Left lobe of liver (tissue), 2 donors: ENCODE measurements at regions not wholly inside any gene's neighbourhood (a gene's known extent, or its start where the extent isn't known, plus 50 kb on each side); places are given as distances from the start of the nearest gene placed in this dataset.

ENCODE experiments used
- ATAC-seq: fragments of 200-7000 bp; cut with Tn5 transposase; one replicate; pipeline ENCODE4 v1.9.1; 2020; ENCODE audit warnings: mild to moderate bottlenecking, moderate library complexity
- DNase-seq: peaks from one replicate; pipeline ENCODE4 v3.0.0-alpha.2; 2020; ENCODE audit warnings: low spot score
- donor health status: DM: no; HTN: no; CAD: no; lungs with moderate emphysema.
- donor health status: DM: no; HTN: yes; CAD: no.

DNA sequence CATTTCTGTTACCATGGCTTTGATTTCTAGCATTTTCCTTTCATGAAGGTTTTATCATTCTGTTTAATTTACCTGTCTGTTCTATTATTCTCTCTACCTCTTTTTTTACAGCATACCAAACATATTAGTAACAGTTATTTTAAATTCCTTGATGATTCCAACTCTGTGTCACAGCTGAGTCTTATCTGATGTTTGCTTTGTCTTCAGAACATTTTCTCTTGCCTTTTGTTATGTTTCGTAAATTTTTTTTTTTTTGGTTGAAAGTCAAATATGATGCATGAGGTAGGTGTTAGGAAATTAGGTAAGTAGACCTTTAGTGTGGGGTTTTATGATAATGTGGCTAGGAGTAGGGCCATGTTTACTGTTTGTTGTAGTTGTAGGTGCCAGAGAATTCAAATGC, 496.4 kb downstream of the FOXG1 start:
- ATAC-seq (no peak), DNase-seq (no peak)

DNA sequence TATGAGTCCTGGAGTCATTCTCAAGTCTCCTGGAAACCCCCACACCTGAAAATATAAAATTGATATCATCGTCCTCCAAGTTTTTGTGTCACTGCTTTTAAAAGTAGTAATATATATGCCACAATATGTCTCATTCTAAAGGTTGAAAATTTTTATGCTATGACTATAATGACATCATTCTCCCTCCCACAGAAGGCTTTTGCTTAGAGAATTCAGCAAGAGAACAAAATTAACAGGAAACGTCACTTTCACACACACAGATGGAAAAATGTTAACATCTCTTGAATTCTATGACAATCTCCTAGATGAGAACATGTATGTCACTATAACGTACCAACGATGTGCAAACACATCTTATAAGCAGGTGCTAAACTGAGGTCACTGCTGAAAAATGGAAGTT, 498.3 kb downstream of the FOXG1 start:
- DNase-seq (no peak), ATAC-seq (no peak)

DNA sequence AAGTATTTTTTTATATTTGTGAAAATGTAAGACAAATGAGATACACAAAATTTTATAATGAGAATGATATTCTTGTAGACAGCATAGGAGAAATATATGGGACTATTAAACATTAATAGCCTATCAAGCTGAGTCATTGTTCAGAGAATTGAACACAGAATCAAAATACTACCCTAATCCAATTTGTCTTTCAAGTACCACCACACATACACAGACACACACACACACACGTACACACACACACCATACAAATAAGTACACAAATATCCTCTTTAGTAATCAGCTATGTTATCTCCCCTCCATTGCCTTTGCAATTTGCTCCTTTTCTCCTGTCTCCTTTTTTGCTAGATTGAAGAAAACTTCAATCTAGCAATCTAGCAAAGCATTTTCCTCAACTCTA, 499.3 kb downstream of the FOXG1 start:
- DNase-seq (no peak), ATAC-seq (no peak)

DNA sequence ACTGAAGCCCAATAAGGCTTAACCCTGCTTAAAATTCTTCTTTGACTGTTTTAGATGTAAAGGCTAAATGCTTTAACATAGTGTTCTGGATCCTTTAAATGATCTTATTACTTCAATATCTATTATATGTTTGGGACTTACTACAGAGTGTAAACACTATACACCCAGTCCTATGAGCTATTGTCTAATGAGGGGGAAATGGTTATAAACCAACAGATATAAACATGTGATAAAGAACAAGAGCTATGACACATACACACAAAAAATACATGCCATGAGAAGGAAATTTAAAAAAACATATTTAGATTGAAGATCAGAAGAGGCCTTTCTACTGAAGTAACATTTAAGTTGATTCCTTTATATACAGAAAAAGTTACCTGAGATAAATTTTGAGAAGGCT, 505.1 kb downstream of the FOXG1 start:
- ATAC-seq (no peak), DNase-seq (no peak)

DNA sequence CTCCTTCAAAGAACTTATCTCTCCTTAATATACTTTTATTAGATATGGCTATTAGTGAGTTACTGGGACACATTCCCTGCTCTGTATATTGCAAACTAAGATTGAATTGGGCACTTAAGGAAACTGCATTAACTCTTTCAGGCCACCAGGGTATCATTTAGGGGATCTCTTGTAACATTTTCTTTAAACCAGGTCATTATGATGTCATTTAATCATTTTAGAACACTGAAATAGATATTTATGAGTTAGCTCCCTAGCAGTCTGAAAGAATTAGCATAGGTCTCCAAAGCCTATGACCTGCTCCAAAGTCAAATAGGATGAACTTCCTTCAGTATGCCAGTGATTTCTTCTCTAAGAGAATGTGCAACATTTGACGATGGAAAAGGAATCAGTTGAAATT, 506.9 kb downstream of the FOXG1 start:
- DNase-seq: no peak
- ATAC-seq: no peak

DNA sequence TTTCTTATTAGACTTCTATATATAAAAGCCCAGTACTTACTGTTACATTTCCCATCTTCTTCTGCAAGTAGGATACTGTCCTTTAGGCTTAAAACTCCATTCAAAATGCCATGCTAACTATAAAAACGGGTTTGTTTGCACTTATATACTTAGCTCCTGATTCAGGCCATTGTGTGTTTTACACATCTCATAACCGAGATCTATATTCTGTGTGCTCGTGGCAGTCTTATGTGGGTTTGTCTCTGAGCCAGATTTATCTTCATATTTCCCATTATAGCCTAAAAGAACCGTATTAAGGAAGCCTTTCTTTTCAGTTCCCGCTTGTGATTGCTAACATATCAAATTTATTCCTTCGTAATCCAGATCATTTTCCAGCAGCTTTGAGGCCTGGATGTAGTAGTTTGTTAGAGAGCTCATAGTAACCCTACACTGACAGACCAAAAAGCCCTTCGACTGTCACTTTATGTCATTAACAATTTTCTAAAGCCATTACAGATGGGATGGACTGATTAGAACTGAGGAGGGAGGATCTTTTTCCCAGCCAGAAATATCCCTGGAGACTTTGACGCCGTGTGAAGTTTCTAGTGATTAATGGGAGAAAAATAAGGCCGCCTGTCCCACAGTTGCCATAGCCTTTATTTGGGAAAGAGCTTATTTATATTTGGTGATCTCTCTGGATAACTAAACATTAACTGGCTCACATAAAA, 508.5 kb downstream of the FOXG1 start:
- ATAC-seq (no peak), DNase-seq (no peak)

DNA sequence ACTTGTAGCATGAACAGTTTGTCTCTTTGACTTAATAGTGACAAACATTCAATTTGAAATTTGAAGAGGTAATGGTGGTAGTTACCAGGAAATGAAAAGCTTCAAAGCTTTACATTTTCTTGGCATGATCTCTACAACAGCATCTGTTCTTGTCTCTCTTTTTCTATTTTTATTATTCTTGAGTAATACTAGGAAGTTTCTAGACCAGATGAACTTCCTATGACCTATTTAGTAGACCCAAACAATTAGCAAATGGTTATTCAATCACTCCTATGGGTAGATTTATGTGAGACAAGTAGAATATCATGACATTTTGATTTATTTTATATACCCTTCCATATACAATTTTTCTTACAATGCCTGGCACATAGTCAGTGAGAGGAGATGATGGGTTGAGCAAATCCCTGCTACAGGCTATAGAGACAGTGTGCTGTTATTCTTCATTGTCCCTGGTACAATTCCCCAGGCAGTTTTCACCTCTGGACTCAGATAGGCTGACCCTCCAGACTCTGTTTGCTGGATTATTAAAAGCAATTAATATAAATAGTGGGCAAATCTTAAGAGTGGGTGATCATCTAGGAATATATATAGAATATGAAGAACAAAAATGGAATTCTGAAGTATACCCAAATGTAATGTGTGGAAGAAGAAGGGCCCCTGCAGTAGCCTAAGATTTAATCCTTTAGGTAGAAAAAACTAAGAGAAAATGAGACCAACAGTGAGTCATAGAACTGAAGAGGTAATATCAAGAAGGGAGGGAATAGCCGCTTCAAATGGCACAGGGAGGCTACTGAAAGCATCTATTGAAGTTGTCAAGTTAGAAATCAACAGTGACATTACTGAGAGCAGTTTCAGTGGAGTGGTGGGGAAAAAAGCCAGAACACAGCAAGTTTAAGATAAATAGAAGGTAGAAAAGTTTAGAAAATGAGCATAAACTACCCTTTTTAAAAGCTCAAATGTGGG, 512.0 kb downstream of the FOXG1 start:
- no peak for ATAC-seq
- no peak for DNase-seq

DNA sequence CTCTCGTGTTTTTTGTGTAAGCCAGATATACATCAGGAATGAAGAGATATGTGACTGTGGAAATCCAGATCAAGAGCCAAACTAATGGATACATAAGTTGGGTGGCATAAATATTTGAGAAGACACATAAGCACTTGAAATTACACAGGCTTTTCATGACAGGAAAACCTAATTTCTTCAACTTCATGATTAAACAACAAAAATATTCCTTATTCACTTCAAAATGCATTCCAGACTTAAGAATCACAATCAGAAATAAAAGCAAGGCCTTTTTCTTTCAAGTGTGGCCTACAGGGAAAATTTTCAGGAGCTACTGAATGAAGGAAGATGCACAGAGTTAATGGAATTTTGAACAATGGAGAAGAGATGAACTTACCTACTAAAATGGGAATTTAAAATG, 515.6 kb downstream of the FOXG1 start:
- ATAC-seq (no peak), DNase-seq (no peak)

DNA sequence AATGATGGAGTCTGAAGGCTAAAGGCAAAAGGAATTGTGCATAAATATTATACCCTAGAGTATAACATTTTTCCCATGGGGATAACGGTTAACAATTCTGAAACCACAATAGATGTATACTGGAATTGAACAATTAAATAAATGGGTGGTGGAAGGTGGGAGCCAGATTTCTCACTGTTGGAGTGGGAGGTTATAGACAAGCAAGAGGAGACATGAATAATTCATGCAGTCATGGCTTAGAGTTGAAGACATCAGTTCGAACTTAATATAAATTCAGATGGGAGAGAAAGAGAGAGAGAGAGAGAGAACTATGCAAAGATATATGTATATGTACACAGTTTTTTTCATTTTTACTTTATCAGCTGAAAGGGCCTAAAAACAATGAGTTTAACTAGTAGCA, 523.9 kb downstream of the FOXG1 start:
- DNase-seq: no peak
- ATAC-seq: no peak

DNA sequence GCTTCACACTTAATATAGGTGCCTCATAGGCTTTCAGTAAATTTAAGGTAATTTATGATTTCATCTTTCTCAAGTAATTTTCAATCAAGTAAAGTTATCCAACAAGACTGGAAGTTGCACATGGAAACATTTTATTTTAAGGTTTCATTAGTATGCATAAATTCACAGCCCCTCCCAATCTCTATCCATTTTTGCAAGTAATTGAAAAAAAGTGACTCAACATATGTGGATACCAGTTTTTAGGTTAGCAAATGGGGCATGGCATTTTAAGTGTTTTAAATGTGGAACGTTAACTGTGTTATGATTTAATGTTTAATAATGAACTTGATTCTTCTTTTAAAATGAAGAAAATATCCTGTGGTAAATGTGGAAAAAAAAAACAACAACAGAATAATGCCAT, 532.8 kb downstream of the FOXG1 start:
- ATAC-seq (no peak), DNase-seq (no peak)

DNA sequence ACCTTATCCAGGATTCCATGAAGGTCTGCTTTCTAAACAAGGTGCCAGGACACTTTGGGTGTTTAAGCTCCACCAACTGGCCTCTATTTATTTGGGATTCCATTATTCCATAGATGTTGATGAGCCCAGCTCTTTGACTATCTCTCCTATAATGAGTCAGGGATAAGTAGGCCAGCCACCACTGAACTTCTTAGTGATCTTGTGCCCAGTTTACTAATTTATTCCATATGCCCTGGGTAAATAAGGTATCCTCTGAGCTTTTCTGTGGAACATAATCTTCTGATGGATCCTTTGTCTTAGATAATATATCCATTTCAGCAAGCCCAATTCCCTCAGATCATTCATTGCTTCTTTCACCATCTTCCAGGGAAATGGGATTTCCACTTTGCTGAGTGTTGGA, 535.0 kb downstream of the FOXG1 start:
- ATAC-seq (no peak), DNase-seq (no peak)

DNA sequence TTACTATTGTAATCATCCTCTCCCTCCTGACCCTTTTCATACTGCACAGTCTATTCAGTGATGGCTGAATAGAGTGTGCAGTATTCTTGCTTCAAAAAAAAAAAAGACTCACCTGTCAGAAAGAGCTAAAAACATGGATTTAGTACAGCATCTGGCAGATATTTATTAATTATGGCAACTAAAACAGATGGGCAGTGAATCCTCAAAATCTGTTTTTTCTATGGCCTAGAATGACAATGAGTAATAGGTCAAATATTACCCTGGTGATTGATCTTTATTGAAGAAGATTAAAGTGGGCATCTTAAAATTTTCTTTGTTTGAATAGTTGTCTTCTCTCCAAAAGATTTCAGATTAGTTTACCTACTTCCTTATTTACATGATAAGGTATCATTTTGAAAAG, 543.6 kb downstream of the FOXG1 start:
- ATAC-seq (no peak), DNase-seq (no peak)

DNA sequence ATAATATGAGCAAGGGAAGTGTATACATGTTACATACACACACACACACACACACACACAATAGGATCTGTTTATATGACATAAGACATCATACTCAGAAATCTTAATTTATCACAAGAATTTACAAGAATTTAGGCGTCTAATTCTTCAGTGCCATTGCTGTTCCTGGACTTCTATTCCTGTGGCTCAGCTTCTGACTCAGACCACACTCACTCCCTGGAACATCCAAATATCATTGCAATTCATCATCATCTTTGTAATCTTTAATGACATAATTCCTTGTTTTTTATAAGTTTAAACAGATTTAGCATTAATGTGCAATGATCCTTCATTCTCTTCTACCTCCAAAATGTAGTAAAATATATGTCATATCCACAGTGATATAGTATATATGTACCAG, 544.2 kb downstream of the FOXG1 start:
- DNase-seq: no peak
- ATAC-seq: no peak

DNA sequence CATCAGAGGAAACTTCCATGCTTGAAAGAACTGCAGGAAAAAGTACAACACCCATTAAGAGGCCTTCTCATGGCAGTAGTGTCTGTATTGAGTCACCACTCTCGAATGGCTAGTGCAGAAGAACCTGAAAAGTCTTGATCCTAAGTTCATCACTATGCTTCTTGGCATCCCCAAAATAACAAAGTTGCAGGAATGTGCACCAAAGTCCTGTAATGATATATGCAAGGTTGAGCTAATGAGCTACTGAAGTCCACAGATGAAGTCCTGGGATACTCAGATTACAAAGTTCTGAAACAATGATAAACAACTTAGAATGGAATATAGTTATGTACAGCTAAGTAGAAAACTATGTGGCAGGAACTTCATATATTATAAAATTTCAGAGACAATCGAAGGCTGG, 545.4 kb downstream of the FOXG1 start:
- ATAC-seq (no peak), DNase-seq (no peak)

DNA sequence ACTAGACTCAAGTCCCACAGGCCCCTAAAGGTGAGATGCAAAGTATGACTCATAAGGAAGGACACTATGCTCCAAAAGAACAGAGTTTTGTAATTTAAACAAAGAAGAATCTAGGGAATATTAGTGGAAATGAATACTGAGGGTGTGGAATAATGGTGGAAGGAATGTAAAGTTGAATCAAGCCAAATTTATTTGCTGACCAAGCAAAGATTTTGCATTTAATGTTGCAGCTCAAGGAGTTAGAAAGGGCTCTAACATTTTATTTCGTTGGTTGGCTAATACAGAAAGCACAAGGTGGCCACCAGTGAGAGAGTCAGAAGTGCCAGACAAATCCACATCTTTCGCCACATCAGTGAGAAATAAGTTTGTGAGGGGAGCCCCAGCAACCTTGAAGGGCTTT, 550.3 kb downstream of the FOXG1 start:
- ATAC-seq (no peak), DNase-seq (no peak)

DNA sequence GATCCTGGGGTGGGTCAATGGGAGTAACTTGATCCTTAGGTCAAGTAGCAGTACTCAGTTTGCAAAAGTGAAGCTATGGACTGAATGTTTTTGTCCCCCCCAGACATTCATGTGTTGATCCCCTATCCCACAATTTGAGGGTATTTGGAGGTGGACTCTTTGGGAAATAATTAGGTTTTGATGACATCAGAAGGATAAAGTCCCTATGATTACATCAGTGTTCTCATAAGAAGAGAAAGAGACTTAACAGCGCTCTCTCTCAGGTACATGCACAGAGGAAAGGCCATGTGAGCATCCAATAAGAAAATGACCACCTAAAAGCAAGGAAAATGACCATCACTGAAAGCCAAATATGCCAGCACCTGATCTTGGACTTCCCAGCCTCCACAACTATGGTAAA, 550.8 kb downstream of the FOXG1 start:
- ATAC-seq (no peak), DNase-seq (no peak)

DNA sequence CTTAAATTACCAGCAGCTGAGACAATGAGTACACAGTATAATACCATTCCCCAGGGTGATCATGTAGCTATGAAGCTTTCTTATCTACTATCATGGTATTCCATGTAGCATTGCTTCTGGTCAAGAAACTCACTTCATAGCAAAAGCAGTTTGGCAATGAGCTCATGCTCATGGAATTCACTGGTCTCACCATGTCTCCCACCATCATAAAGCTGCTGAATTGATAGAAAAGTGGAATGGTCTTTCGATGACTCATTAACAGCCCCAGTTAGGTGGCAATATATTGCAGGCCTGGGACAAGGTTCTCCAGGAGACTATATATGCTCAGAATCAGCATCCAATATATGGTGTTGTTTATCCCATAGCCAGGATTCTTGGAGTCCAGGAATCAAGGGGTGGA, 553.7 kb downstream of the FOXG1 start:
- no peak for ATAC-seq
- DNase-seq: no peak

DNA sequence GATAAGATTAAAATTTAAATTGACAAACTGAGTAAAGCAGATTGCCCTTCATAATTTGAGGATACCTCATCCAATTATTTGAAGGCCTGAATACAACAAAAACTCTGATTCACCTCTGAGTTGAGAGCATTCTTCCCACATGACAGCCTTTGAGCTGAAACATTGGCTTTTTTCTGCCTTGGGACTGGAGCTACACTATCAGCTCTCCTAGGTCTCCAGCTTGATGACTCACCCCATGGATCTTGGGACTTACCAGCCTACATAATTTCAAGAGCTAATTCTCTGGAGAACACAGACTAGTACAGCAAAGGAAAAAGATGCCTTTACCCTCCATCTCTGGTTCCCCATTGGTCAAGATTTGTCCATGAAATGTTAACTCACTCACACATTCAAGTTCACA, 555.1 kb downstream of the FOXG1 start:
- DNase-seq: no peak

DNA sequence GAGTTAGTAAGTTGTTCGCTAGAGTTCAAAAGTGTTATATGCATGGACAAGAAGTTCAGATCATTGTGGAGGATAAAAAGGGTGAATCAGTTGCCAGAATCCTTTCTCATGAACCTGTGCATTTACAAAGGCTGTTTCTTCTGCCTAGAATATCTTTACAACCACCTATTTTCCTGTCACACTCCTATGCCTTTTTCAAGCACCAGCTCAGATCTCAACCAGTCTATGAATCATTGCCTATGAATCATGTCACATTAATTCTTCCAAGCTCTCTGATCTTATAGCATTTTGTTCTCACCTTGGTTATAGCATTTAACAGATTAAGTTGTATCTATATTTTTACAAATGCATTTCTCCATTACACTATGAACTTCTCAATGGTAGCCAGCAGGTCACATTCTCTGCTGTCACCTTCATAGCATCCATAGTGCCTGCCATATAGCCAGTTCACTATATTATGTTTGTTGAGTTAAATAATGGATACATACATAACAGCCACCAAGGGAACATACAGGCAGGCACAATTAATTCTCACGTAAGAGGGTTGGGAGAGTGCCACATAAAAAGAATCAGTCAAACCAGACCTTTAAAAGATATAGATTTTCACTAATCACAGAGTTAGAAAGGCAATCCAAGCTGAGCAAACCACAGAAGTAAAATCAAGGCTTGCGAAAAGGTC, 573.0 kb downstream of the FOXG1 start:
- DNase-seq (no peak), ATAC-seq (no peak)

More for the DNA sequence above, 555.1 kb downstream of the FOXG1 start:
- no peak for ATAC-seq

DNA sequence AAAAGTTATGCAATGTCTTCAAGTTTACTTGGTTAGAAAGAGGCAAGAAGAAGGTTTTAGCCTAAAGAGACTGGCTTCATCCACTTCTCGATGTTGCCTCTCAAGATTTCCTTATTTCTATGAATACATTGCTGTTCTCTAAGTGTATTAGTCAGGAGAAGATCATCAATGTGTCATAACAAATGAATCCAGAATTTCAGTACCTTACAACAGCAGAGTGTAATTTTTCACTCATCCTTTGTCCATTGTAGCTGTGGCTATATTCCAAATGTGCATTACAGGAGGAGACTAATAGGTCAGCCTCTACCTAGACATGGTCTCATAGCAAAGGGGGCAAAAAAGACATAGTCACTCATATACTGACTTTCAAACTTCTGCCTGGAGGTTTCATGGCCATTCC, 579.1 kb downstream of the PRKD1 start:
- ATAC-seq: no peak
- DNase-seq: no peak

DNA sequence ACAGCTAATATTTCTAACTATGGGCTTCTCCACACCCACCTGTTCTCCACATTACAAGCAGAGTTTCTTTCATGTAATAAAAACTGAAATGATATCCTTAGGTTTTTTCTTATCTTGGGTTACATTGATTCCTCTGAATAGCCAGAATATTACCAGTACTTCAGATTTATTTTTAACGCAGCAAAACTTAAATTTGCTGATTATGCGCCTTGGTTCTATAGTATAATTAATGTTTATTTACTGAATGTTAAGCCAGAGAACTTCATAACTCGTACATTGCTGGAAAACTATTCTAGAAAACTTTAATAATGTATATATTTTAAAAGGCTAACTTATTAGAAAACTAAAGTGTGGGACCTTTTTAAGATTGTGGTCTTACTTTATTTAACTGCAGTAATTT, 577.2 kb downstream of the PRKD1 start:
- no peak for DNase-seq
- ATAC-seq: no peak
